ENCODE measurements at regions not wholly inside any gene's neighbourhood (a gene's known extent, or its start where the extent isn't known, plus 50 kb on each side); places are given as distances from the start of the nearest gene placed in this dataset.

DNA sequence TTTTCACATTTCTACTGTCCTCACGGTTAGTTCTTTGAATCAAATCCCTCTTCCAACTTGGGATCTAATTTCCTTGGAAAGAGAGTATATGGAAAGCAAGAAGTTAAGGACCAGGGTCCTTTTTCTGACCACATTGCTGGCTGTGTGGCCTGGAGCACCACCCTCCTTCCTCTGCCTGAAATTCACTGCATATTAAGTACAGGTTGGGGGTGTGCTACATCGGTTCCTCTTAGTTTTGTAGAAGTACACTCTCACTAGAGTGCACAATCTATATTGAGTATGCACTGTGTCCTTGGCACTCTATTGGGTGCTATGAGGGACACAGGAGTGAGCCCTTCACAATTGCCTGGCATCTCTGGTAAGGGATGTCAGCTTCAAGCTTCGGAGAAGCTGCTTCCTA, 53.8 kb upstream of the KLF9 start:
- no peaks in the 10 kb centered on the region for H3K4me1 ChIP-seq (ENCODE audit: control insufficient read depth, insufficient read depth, low read length)
- ChIA-PET POLR2A (no interaction called here), CTCF (no interaction called here)

GRCh38 chr9:70466976-70467561, 52.6 kb upstream of the KLF9 start:
- TF ChIP-seq MYNN (tag by site-specific recombination; IDR thresholded peaks at IDR 0.05; ENCODE audit: borderline replicate concordance), result no peak
- no peak for TF ChIP-seq ZNF596 (tag by site-specific recombination; IDR thresholded peaks at IDR 0.05)
- no peak for TF ChIP-seq ZNF660 (tag by site-specific recombination; IDR thresholded peaks at IDR 0.05)
- TF ChIP-seq ZNF830 (tag by site-specific recombination; IDR thresholded peaks at IDR 0.05; ENCODE audit: low read depth), result no peak
- no peak for TF ChIP-seq ZNF433 (tag by site-specific recombination; IDR thresholded peaks at IDR 0.05; ENCODE audit: low read depth)
- TF ChIP-seq ZNF544 (tag by site-specific recombination; IDR thresholded peaks at IDR 0.05), result no peak
- TF ChIP-seq OVOL3 (tag by site-specific recombination; IDR thresholded peaks at IDR 0.05), result no peak
- TF ChIP-seq EGR2 (tag by site-specific recombination; IDR thresholded peaks at IDR 0.05; ENCODE audit: low read depth), result peak; percentile 23; the same call in 1 of the 2 replicates
- Histone ChIP-seq H3K27ac (ENCODE audit: extremely low read depth, low read depth, low read length) (no peak overlapping the region), H3K4me3 (ENCODE audit: low read depth, low read length) (no peak overlapping the region), H3K4me1 (ENCODE audit: control insufficient read depth, insufficient read depth, low read length) (no peaks in the 10 kb centered on the region), H3K9me3 (ENCODE audit: control insufficient read depth, insufficient read depth, low read depth, low read length) (no peaks in the 10 kb centered on the region), H3K36me3 (ENCODE audit: control insufficient read depth in 2 of 2, insufficient read depth in 1 of 2, low read length in 2 of 2) (no peaks in the 10 kb centered on the region)
- ChIA-PET CTCF (no interaction called here), POLR2A (no interaction called here)

More for the DNA sequence above, 53.8 kb upstream of the KLF9 start:
- no peaks in the 10 kb centered on the region for H3K36me3 ChIP-seq (ENCODE audit: control insufficient read depth in 2 of 2, insufficient read depth in 1 of 2, low read length in 2 of 2)
- H3K9me3 ChIP-seq (ENCODE audit: control insufficient read depth, insufficient read depth, low read depth, low read length), result no peaks in the 10 kb centered on the region
- TF ChIP-seq, protein P1, sequence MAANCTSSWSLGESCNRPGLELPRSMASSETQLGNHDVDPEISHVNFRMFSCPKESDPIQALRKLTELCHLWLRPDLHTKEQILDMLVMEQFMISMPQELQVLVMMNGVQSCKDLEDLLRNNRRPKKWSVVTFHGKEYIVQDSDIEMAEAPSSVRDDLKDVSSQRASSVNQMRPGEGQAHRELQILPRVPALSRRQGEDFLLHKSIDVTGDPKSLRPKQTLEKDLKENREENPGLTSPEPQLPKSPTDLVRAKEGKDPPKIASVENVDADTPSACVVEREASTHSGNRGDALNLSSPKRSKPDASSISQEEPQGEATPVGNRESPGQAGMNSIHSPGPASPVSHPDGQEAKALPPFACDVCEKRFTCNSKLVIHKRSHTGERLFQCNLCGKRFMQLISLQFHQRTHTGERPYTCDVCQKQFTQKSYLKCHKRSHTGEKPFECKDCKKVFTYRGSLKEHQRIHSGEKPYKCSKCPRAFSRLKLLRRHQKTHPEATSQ (tag by site-specific recombination; IDR thresholded peaks at IDR 0.05), result no peak
- no peak for TF ChIP-seq ZNF645 (tag by site-specific recombination; IDR thresholded peaks at IDR 0.05)
- TF ChIP-seq ZNF391 (tag by site-specific recombination; IDR thresholded peaks at IDR 0.05; ENCODE audit: borderline replicate concordance, low read depth), result no peak
- TF ChIP-seq, protein P2, sequence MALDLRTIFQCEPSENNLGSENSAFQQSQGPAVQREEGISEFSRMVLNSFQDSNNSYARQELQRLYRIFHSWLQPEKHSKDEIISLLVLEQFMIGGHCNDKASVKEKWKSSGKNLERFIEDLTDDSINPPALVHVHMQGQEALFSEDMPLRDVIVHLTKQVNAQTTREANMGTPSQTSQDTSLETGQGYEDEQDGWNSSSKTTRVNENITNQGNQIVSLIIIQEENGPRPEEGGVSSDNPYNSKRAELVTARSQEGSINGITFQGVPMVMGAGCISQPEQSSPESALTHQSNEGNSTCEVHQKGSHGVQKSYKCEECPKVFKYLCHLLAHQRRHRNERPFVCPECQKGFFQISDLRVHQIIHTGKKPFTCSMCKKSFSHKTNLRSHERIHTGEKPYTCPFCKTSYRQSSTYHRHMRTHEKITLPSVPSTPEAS (tag by site-specific recombination; IDR thresholded peaks at IDR 0.05), result no peak
- TF ChIP-seq, protein P3, sequence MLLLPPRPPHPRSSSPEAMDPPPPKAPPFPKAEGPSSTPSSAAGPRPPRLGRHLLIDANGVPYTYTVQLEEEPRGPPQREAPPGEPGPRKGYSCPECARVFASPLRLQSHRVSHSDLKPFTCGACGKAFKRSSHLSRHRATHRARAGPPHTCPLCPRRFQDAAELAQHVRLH (tag by site-specific recombination; IDR thresholded peaks at IDR 0.05), result no peak
- TF ChIP-seq FEZF1 (tag by site-specific recombination; IDR thresholded peaks at IDR 0.05), result no peak
- no peak for TF ChIP-seq BCL11A (tag by site-specific recombination; IDR thresholded peaks at IDR 0.05; ENCODE audit: low read depth)
- TF ChIP-seq ZNF701 (tag by site-specific recombination; IDR thresholded peaks at IDR 0.05), result no peak
- no peak for TF ChIP-seq ZNF558 (tag by site-specific recombination; IDR thresholded peaks at IDR 0.05)
- no peak for TF ChIP-seq ZNF677 (tag by site-specific recombination; IDR thresholded peaks at IDR 0.05)
- no peak for TF ChIP-seq ZNF416 (tag by site-specific recombination; IDR thresholded peaks at IDR 0.05)
- no peak for TF ChIP-seq ZNF48 (tag by site-specific recombination; IDR thresholded peaks at IDR 0.05)
- TF ChIP-seq HOXD13 (CRISPR knock-in tag; IDR thresholded peaks at IDR 0.05; ENCODE audit: borderline replicate concordance), result no peak
- no peak for TF ChIP-seq ZNF626 (tag by site-specific recombination; IDR thresholded peaks at IDR 0.05)
- no peak for TF ChIP-seq BCL11B (tag by site-specific recombination; IDR thresholded peaks at IDR 0.05; ENCODE audit: low read depth)
- no peak for TF ChIP-seq CTCF (tag by site-specific recombination; IDR thresholded peaks at IDR 0.05)
- TF ChIP-seq IKZF3 (tag by site-specific recombination; IDR thresholded peaks at IDR 0.05), result no peak
- TF ChIP-seq ZFP69B (tag by site-specific recombination; IDR thresholded peaks at IDR 0.05), result no peak
- H3K27ac ChIP-seq (ENCODE audit: extremely low read depth, low read depth, low read length), result no peak overlapping the region
- H3K4me3 ChIP-seq (ENCODE audit: low read depth, low read length), result no peak overlapping the region

All from HEK293 (cell line).